Panc1 (cell line): ENCODE measurements at regions not wholly inside any gene's neighbourhood (a gene's known extent, or its start where the extent isn't known, plus 50 kb on each side); places are given as distances from the start of the nearest gene placed in this dataset.

ENCODE experiments used
- CTCF ChIP-seq: fragments of 450-650 bp; IDR thresholded peaks from 2 replicates; pipeline ENCODE4 v1.5.1; 2017; ENCODE audit warnings: mild to moderate bottlenecking
- POLR2AphosphoS5 ChIP-seq: IDR thresholded peaks from 2 replicates; pipeline ENCODE4 v1.6.1; 2012; ENCODE audit warnings: mild to moderate bottlenecking, low read depth, low read length, moderate library complexity
- REST ChIP-seq, 2 experiments: IDR thresholded peaks; 2 replicates each; pipeline ENCODE4 v1.6.1; 2011 to 2012; ENCODE audit warnings: low read depth in 2 of 2, control low read depth in 1 of 2, low read length in 1 of 2, mild to moderate bottlenecking in 1 of 2, moderate library complexity in 1 of 2; ENCODE audit not compliant: insufficient read depth in 1 of 2
- SIN3A ChIP-seq: IDR thresholded peaks from 2 replicates; pipeline ENCODE4 v1.6.1; 2012; ENCODE audit warnings: low read depth, mild to moderate bottlenecking, low read length, moderate library complexity, borderline replicate concordance; ENCODE audit not compliant: insufficient read depth
- TCF7L2 ChIP-seq: IDR thresholded peaks from 2 replicates; pipeline ENCODE4 v1.6.1; 2011; ENCODE audit warnings: mild to moderate bottlenecking, low read depth, low read length, inconsistent platforms

- TF ChIP-seq CTCF, result no peak
- TF ChIP-seq TCF7L2, result no peak
- no peak for TF ChIP-seq REST (IDR thresholded peaks at IDR 0.05; ENCODE audit: insufficient read depth in 1 of 2, low read depth in 2 of 2, low read length in 1 of 2)
- no peak for TF ChIP-seq POLR2AphosphoS5
- no peak for TF ChIP-seq SIN3A
Observed at GRCh38 chr4:4782969-4783368, 76.5 kb upstream of the MSX1 start.
